GM13977 (cell line): ENCODE measurements at regions not wholly inside any gene's neighbourhood (a gene's known extent, or its start where the extent isn't known, plus 50 kb on each side); places are given as distances from the start of the nearest gene placed in this dataset.

Source experiments
- DNase-seq: peaks from one replicate; pipeline ENCODE4 v3.0.0; 2012; ENCODE audit warnings: low spot score
- in situ Hi-C: fragments of 300-500 bp; cut with MboI; formaldehyde crosslinking; loops from one replicate; pipeline ENCODE4 v1.12.0; 2022; ENCODE audit warnings: low sequenced_read_pairs, low pct_unique_long_range_greater_than_20kb, mixed read lengths, inconsistent platforms; ENCODE audit not compliant: unreplicated experiment
- TF ChIP-seq, protein P1 (sequence below): IDR thresholded peaks from 2 replicates; pipeline ENCODE4 v1.5.1; 2012; ENCODE audit warnings: mild to moderate bottlenecking, control low read depth; ENCODE audit not compliant: insufficient read depth; ENCODE audit errors: extremely low read depth, missing control alignments

DNA sequence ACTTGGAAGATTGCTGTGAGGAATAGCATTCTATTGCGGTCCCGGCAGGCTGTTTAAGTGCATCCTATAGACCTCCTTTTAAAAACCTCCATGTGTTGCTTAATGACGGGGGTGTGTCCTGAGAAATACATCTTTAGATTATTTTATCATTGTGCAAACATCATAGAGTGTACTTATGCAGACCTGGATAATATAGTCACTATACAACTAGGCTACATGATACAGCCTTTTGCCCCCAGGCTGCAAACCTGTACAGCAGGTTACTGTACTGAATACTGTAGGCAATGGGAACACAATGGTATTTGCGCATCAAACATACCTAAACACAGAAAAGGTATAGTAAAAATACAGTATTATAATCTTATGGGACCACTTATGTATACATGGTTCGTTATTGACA, 175.6 kb downstream of the RNF144B start:
- in situ Hi-C loops, result no loop called here
- TF ChIP-seq, protein P1, sequence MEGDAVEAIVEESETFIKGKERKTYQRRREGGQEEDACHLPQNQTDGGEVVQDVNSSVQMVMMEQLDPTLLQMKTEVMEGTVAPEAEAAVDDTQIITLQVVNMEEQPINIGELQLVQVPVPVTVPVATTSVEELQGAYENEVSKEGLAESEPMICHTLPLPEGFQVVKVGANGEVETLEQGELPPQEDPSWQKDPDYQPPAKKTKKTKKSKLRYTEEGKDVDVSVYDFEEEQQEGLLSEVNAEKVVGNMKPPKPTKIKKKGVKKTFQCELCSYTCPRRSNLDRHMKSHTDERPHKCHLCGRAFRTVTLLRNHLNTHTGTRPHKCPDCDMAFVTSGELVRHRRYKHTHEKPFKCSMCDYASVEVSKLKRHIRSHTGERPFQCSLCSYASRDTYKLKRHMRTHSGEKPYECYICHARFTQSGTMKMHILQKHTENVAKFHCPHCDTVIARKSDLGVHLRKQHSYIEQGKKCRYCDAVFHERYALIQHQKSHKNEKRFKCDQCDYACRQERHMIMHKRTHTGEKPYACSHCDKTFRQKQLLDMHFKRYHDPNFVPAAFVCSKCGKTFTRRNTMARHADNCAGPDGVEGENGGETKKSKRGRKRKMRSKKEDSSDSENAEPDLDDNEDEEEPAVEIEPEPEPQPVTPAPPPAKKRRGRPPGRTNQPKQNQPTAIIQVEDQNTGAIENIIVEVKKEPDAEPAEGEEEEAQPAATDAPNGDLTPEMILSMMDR, result no peak
- DNase-seq, result no peak

GRCh38 chr6:18564775-18565174, 177.6 kb downstream of the RNF144B start:
- TF ChIP-seq, protein P1, result no peak
- in situ Hi-C loops, result no loop called here
- no peak for DNase-seq

DNA sequence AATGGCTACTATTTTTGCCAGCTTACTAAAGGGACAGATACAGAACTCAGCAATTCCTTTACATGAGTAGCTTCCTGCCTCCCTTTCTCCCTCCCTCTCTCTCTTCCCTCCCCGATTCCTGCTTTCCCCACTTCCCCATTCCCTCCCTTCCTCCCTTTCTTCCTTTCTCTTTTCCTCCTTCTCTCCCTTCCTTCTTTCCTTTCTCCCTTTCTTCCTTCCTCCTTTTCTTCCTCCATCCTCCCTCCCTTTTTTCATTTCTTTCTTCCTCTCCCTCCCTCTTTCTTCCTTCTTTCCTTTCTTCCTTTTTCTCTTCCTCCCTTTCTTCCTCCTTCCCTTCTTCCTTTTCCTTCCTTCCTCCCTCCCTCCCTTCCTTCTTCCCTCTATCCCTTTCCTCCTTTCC, 178.1 kb downstream of the RNF144B start:
- in situ Hi-C loops, result no loop called here
- TF ChIP-seq, protein P1, result no peak
- no peak for DNase-seq

DNA sequence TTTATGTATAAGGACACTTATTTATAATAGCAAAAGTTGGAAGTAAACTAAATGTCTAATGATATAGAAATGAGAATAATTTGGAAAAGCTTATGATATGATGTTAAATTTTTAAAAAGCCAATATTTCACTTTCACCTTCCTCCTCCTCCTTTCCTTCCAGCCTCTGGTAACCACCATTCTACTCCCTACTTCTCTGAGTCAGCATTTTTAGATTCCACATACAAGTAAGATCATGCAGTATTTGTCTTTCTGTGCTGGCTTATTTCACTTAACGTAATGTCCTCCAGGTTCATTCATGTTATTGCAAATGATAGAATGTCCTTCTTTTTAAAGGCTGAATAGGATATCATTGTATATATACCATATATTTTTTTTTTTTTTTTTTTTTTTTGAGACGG, 180.2 kb downstream of the RNF144B start:
- in situ Hi-C loops, result no loop called here
- DNase-seq, result no peak
- TF ChIP-seq, protein P1, result no peak

DNA sequence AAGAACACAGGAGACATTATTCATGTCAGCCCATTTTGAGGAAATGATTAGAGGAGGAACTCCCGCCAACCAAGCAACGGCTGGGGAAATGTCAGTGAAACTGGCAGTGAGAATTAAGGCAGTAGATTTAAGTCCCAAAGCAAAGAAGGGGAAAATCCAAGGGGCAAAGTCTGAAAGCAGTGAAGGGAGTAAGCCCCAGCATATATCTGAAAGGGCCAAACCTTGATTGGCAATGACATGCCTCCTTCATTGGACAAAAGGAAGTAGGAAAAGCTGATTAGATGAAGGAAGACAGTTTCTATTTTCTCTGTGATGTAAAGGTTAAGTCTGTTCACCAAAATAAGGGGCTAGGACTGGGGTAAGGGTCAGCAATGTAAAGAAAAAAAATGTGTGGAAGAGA, 190.3 kb downstream of the RNF144B start:
- no peak for DNase-seq
- in situ Hi-C loops, result no loop called here
- TF ChIP-seq, protein P1, result no peak

DNA sequence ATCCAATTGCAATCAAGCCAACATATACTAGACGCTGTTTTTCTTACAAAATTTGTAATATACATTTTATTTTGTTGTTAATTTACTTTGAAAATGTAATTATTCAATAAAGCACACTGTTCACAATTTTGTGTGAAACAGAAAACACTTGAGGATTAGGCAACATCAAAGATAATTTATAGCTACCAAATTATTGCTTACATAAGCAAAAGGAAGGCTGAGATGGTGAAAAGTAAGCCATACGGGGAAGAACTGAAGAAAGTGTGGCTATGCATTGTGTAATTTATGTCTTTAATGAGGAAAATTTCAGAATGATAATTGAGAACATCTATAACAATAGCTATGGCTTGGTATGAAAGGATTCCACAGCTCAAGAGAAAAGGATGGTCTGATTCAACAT, 192.0 kb downstream of the RNF144B start:
- in situ Hi-C loops, result no loop called here
- TF ChIP-seq, protein P1, result no peak
- no peak for DNase-seq

DNA sequence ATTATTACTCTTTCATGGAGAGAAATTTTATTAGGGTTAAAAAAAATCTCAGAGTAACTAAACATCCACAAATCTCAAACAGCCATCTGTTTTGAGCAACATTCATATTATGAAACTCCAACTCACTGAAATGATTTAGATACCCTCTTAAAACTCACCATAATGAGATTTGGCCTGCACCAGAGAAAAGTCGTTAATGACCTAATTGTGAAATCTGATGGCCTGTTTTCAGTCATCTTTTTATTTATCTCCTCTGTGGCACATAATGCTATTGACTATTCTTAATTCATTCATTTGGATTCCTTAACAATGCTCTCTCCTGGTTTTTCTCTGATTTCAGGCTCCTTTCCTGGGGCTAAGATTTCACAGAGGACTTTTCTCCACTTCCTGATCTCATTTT, 192.7 kb downstream of the RNF144B start:
- TF ChIP-seq, protein P1, result no peak
- DNase-seq, result no peak
- in situ Hi-C loops, result no loop called here
